ENCODE measurements at regions not wholly inside any gene's neighbourhood (a gene's known extent, or its start where the extent isn't known, plus 50 kb on each side); places are given as distances from the start of the nearest gene placed in this dataset.

DNA sequence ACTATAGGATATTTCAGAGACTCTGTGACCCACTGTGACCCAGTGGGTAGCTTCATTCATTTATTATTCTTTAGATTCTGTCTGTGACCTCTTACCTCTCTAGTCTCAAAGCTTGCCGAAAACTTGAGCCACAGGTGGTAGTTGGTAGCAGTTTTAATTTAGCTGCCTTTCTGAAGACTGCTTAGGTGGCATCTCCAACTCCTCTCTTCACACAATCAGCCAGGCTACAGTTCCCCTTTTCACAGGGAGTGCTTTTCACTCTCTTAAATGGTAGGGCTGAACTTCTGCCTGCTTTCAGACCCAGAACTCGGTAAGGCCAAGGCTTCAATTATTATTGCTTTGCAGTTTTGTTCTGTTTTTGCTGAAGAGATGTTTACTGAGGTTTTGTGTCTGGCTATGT lies 349.6 kb downstream of the ARL6IP6 start:
- H3K27ac ChIP-seq (ENCODE audit: low read depth in 1 of 2, low read length in 2 of 2), result no peak overlapping the region
- no peak for DNase-seq (ENCODE audit: low spot score)
- no peak overlapping the region for H3K4me3 ChIP-seq (ENCODE audit: low read depth in 1 of 3, low read length in 3 of 3)
- WGBS, result 69% methylated on average over 2 of the region's 2 CpGs
- TF ChIP-seq, protein P1, sequence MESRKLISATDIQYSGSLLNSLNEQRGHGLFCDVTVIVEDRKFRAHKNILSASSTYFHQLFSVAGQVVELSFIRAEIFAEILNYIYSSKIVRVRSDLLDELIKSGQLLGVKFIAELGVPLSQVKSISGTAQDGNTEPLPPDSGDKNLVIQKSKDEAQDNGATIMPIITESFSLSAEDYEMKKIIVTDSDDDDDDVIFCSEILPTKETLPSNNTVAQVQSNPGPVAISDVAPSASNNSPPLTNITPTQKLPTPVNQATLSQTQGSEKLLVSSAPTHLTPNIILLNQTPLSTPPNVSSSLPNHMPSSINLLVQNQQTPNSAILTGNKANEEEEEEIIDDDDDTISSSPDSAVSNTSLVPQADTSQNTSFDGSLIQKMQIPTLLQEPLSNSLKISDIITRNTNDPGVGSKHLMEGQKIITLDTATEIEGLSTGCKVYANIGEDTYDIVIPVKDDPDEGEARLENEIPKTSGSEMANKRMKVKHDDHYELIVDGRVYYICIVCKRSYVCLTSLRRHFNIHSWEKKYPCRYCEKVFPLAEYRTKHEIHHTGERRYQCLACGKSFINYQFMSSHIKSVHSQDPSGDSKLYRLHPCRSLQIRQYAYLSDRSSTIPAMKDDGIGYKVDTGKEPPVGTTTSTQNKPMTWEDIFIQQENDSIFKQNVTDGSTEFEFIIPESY (IDR thresholded peaks at IDR 0.05), result no peak
- TF ChIP-seq HNF4G (IDR thresholded peaks at IDR 0.05), result no peak
- TF ChIP-seq SP1 (IDR thresholded peaks at IDR 0.05), result no peak
- no peak for TF ChIP-seq JUND (IDR thresholded peaks at IDR 0.05)
- TF ChIP-seq, protein P2, sequence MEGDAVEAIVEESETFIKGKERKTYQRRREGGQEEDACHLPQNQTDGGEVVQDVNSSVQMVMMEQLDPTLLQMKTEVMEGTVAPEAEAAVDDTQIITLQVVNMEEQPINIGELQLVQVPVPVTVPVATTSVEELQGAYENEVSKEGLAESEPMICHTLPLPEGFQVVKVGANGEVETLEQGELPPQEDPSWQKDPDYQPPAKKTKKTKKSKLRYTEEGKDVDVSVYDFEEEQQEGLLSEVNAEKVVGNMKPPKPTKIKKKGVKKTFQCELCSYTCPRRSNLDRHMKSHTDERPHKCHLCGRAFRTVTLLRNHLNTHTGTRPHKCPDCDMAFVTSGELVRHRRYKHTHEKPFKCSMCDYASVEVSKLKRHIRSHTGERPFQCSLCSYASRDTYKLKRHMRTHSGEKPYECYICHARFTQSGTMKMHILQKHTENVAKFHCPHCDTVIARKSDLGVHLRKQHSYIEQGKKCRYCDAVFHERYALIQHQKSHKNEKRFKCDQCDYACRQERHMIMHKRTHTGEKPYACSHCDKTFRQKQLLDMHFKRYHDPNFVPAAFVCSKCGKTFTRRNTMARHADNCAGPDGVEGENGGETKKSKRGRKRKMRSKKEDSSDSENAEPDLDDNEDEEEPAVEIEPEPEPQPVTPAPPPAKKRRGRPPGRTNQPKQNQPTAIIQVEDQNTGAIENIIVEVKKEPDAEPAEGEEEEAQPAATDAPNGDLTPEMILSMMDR (IDR thresholded peaks at IDR 0.05; ENCODE audit: low read depth, low read length, missing input control), result no peak
- TF ChIP-seq RAD21 (IDR thresholded peaks at IDR 0.05), result no peak
- TF ChIP-seq FOXA1 (IDR thresholded peaks at IDR 0.05), result no peak
- H3K36me3 ChIP-seq (ENCODE audit: control insufficient read depth in 4 of 4, insufficient read depth in 3 of 4, low read depth in 1 of 4, low read length in 3 of 4), result no peaks in the 10 kb centered on the region
- no peaks in the 10 kb centered on the region for H3K9me3 ChIP-seq (ENCODE audit: control insufficient read depth in 4 of 4, low read length in 3 of 4)
- peaks cover 0 to 4% (median 1%) of the 10 kb centered on the region in 4 donors for H3K27me3 ChIP-seq (ENCODE audit: control insufficient read depth in 4 of 4, insufficient read depth in 4 of 4, low read length in 3 of 4)
- H3K9ac ChIP-seq (ENCODE audit: low read depth in 1 of 2, low read length in 2 of 2), result no peak overlapping the region
- no peaks in the 10 kb centered on the region for H3K4me1 ChIP-seq (ENCODE audit: control insufficient read depth in 4 of 4, insufficient read depth in 4 of 4, low read length in 3 of 4)

DNA sequence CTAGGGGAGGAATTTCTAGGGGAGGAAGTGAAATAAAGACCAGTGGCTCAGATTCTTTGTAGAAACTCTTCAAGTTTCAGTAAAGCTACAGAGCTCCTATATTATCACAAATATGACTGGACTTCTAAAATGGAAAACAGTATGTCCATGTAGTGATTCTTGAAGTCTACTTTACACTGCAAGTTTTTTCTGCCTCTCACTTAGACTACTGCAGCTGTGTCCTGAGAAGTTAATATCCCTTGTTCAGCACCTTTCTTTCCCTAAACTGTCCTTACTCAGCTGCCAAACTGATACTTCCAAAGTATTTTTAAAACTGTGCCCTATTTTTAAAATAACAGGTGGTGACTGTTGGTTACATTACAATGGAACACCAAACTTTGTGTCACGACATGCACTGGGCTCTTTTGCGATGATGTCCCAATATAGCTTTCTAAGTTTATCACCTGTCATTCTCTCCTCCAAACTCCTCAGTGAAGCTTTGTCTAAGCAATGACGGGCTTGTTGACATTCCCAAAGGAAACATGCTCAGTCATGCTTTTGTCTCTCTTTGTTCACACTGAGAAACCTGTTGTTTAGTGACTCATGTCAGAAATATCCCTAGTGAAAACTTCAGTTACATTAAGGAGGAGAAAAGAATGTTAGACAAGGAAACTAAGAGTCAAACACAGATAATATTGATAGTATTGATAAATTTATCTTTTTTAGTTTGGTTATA lies 341.1 kb downstream of the ARL6IP6 start:
- no peaks in the 10 kb centered on the region for H3K4me1 ChIP-seq (ENCODE audit: control insufficient read depth in 4 of 4, insufficient read depth in 4 of 4, low read length in 3 of 4)
- no peak for DNase-seq (ENCODE audit: low spot score)

More for the DNA sequence above, 341.1 kb downstream of the ARL6IP6 start:
- no peak overlapping the region for H3K9ac ChIP-seq (ENCODE audit: low read depth in 1 of 2, low read length in 2 of 2)
- no peaks in the 10 kb centered on the region for H3K27me3 ChIP-seq (ENCODE audit: control insufficient read depth in 4 of 4, insufficient read depth in 4 of 4, low read length in 3 of 4)
- no peak overlapping the region for H3K27ac ChIP-seq (ENCODE audit: low read depth in 1 of 2, low read length in 2 of 2)
- TF ChIP-seq JUND (IDR thresholded peaks at IDR 0.05), result no peak
- no peak for TF ChIP-seq EGR1 (IDR thresholded peaks at IDR 0.05; ENCODE audit: low read depth in 2 of 2)
- no peak for TF ChIP-seq TAF1 (conservative IDR thresholded peaks at IDR 0.05)
- no peak for TF ChIP-seq RXRA (IDR thresholded peaks at IDR 0.05)
- no peak for TF ChIP-seq RAD21 (IDR thresholded peaks at IDR 0.05)
- TF ChIP-seq NR2F2 (IDR thresholded peaks at IDR 0.05), result no peak
- TF ChIP-seq SP1 (IDR thresholded peaks at IDR 0.05), result no peak
- TF ChIP-seq, protein P2 (IDR thresholded peaks at IDR 0.05; ENCODE audit: low read depth, low read length, missing input control), result no peak
- TF ChIP-seq YY1 (IDR thresholded peaks at IDR 0.05), result no peak
- TF ChIP-seq, protein P3, sequence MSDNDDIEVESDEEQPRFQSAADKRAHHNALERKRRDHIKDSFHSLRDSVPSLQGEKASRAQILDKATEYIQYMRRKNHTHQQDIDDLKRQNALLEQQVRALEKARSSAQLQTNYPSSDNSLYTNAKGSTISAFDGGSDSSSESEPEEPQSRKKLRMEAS (IDR thresholded peaks at IDR 0.05), result no peak
- TF ChIP-seq FOXA2 (IDR thresholded peaks at IDR 0.05), result no peak
- TF ChIP-seq, protein P4, sequence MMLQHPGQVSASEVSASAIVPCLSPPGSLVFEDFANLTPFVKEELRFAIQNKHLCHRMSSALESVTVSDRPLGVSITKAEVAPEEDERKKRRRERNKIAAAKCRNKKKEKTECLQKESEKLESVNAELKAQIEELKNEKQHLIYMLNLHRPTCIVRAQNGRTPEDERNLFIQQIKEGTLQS (IDR thresholded peaks at IDR 0.05), result no peak
- TF ChIP-seq, protein P1 (IDR thresholded peaks at IDR 0.05), result no peak
- TF ChIP-seq GABPA (IDR thresholded peaks at IDR 0.05 in 1 of 2, conservative IDR thresholded peaks at IDR 0.05 in 1 of 2), result no peak
- TF ChIP-seq HNF4A (conservative IDR thresholded peaks at IDR 0.05), result no peak
- TF ChIP-seq FOXA1 (IDR thresholded peaks at IDR 0.05), result no peak
- no peak for TF ChIP-seq HNF4G (IDR thresholded peaks at IDR 0.05)
- TF ChIP-seq, protein P5, sequence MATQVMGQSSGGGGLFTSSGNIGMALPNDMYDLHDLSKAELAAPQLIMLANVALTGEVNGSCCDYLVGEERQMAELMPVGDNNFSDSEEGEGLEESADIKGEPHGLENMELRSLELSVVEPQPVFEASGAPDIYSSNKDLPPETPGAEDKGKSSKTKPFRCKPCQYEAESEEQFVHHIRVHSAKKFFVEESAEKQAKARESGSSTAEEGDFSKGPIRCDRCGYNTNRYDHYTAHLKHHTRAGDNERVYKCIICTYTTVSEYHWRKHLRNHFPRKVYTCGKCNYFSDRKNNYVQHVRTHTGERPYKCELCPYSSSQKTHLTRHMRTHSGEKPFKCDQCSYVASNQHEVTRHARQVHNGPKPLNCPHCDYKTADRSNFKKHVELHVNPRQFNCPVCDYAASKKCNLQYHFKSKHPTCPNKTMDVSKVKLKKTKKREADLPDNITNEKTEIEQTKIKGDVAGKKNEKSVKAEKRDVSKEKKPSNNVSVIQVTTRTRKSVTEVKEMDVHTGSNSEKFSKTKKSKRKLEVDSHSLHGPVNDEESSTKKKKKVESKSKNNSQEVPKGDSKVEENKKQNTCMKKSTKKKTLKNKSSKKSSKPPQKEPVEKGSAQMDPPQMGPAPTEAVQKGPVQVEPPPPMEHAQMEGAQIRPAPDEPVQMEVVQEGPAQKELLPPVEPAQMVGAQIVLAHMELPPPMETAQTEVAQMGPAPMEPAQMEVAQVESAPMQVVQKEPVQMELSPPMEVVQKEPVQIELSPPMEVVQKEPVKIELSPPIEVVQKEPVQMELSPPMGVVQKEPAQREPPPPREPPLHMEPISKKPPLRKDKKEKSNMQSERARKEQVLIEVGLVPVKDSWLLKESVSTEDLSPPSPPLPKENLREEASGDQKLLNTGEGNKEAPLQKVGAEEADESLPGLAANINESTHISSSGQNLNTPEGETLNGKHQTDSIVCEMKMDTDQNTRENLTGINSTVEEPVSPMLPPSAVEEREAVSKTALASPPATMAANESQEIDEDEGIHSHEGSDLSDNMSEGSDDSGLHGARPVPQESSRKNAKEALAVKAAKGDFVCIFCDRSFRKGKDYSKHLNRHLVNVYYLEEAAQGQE (IDR thresholded peaks at IDR 0.05), result no peak
- no peaks in the 10 kb centered on the region for H3K36me3 ChIP-seq (ENCODE audit: control insufficient read depth in 4 of 4, insufficient read depth in 3 of 4, low read depth in 1 of 4, low read length in 3 of 4)
- no peaks in the 10 kb centered on the region for H3K9me3 ChIP-seq (ENCODE audit: control insufficient read depth in 4 of 4, low read length in 3 of 4)
- 30% methylated on average over 3 of the region's 3 CpGs for WGBS
- no peak overlapping the region for H3K4me3 ChIP-seq (ENCODE audit: low read depth in 1 of 3, low read length in 3 of 3)

Measured in liver (tissue), 8 donors.